T-helper 1 cell (primary cell): ENCODE measurements at regions not wholly inside any gene's neighbourhood (a gene's known extent, or its start where the extent isn't known, plus 50 kb on each side); places are given as distances from the start of the nearest gene placed in this dataset.

ENCODE experiments used
- DNase-seq, 5 donors: peaks; one replicate each; pipeline ENCODE4 v3.0.0-alpha.2; 2012 to 2020

- no peak for DNase-seq
These were observed 98.8 kb upstream of the FRMD6 start for GRCh38 chr14:51552768-51553404.

- DNase-seq, result no peak
These were observed 97.3 kb upstream of the FRMD6 start for GRCh38 chr14:51554339-51554920.

- peak in 1 of 5 donors; percentile 5 for DNase-seq
These were observed 96.8 kb upstream of the FRMD6 start for GRCh38 chr14:51554953-51555352.

- no peak for DNase-seq
These were observed 90.6 kb upstream of the FRMD6 start for GRCh38 chr14:51561141-51561540.

- DNase-seq, result no peak
These were observed 88.9 kb upstream of the FRMD6 start for GRCh38 chr14:51562816-51563215.

GRCh38 chr14:51563560-51563959 lies 88.2 kb upstream of the FRMD6 start:
- no peak for DNase-seq

- no peak for DNase-seq
These were observed 87.2 kb upstream of the FRMD6 start for GRCh38 chr14:51564460-51564859.

- no peak for DNase-seq
These were observed 86.6 kb upstream of the FRMD6 start for GRCh38 chr14:51564986-51565604.

- DNase-seq, result peak in 1 of 5 donors; percentile 5
These were observed 84.7 kb upstream of the FRMD6 start for GRCh38 chr14:51566831-51567582.

- DNase-seq, result no peak
These were observed 83.3 kb upstream of the FRMD6 start for GRCh38 chr14:51568366-51568765.

- DNase-seq, result no peak
These were observed 78.1 kb upstream of the FRMD6 start for GRCh38 chr14:51573607-51574006.

GRCh38 chr14:51574009-51574408 lies 77.7 kb upstream of the FRMD6 start:
- no peak for DNase-seq

GRCh38 chr14:51575349-51576116 lies 76.2 kb upstream of the FRMD6 start:
- no peak for DNase-seq

GRCh38 chr14:51576117-51576430 lies 75.6 kb upstream of the FRMD6 start:
- DNase-seq, result no peak

GRCh38 chr14:51576879-51577278 lies 74.8 kb upstream of the FRMD6 start:
- DNase-seq, result no peak

- no peak for DNase-seq
These were observed 72.9 kb upstream of the FRMD6 start for GRCh38 chr14:51578853-51579252.

- DNase-seq, result no peak
These were observed 70.5 kb upstream of the FRMD6 start for GRCh38 chr14:51581017-51581881.

- DNase-seq, result no peak
These were observed 69.3 kb upstream of the FRMD6 start for GRCh38 chr14:51582437-51582836.

- no peak for DNase-seq
These were observed 66.7 kb upstream of the FRMD6 start for GRCh38 chr14:51585055-51585454.

GRCh38 chr14:51592836-51593235 lies 58.9 kb upstream of the FRMD6 start:
- peak in 1 of 5 donors; percentile 13 for DNase-seq

GRCh38 chr14:51593397-51593796 lies 58.3 kb upstream of the FRMD6 start:
- no peak for DNase-seq

- no peak for DNase-seq
These were observed 55.7 kb upstream of the FRMD6 start for GRCh38 chr14:51595881-51596455.
